ENCODE measurements at regions not wholly inside any gene's neighbourhood (a gene's known extent, or its start where the extent isn't known, plus 50 kb on each side); places are given as distances from the start of the nearest gene placed in this dataset.

DNA sequence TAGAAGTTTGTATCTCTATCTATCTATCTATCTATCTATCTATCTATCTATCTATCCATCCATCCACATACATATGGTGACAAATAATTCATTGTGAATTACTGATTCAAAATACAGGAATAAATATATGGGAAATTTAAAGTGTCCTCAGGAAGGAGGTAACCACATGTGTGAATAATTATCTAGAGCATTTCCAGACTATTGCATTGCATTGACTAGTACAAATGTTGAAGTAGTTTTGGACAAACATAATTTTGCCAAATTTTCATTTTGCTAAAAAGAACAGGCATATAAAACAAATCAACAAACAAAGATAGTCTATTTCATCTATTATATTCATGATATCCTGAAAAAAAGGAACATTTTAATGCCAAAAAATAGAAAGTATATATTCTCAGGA is 192.7 kb downstream of the UTRN start:
- TF ChIP-seq ZFX (IDR thresholded peaks at IDR 0.05), result no peak

DNA sequence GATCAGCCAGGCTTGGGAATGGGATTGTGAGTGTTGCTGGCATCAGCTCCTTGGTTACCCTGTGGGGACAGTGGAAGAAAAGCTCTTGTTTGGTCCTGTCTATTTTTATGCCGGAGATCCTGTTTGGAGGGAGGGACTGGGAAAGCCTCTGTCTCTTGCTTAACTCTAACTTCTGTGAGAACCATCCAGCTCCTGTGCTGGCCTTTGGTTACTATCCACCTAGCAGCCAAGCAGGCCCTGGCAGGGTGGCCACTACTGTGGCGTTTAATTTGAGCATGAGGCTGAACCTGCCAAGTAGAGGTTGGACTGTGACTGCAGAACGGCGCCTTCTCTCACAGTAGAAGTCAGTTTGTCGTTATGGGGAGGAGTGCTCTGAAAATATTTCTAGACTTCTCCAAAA is 193.3 kb downstream of the UTRN start:
- no peak overlapping the region for H3K27ac ChIP-seq
- no peak for TF ChIP-seq ZFX (IDR thresholded peaks at IDR 0.05)
- TF ChIP-seq, protein P1, sequence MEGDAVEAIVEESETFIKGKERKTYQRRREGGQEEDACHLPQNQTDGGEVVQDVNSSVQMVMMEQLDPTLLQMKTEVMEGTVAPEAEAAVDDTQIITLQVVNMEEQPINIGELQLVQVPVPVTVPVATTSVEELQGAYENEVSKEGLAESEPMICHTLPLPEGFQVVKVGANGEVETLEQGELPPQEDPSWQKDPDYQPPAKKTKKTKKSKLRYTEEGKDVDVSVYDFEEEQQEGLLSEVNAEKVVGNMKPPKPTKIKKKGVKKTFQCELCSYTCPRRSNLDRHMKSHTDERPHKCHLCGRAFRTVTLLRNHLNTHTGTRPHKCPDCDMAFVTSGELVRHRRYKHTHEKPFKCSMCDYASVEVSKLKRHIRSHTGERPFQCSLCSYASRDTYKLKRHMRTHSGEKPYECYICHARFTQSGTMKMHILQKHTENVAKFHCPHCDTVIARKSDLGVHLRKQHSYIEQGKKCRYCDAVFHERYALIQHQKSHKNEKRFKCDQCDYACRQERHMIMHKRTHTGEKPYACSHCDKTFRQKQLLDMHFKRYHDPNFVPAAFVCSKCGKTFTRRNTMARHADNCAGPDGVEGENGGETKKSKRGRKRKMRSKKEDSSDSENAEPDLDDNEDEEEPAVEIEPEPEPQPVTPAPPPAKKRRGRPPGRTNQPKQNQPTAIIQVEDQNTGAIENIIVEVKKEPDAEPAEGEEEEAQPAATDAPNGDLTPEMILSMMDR (conservative IDR thresholded peaks at IDR 0.05), result no peak

More for the DNA sequence above, 192.7 kb downstream of the UTRN start:
- no peak overlapping the region for H3K27ac ChIP-seq

DNA sequence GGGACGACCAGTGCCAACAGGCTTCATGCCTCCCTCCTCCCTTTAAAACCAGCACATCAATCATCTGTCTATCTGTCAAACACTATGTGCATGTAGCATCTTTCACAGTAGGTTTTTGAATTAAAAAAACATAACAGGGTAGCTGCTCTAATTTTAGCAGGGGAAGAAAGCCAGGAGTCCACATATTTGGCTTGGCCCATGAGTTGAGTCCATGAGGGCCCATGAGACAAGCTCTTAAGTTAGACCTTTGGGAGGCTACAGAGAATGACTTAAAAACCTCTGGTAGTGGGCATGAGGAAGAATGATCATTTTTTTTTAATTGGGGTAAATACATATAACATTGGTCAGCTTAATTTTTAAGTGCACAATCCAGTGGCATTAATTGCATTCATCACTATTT is 194.9 kb downstream of the UTRN start:
- TF ChIP-seq, protein P1 (conservative IDR thresholded peaks at IDR 0.05), result no peak
- no peak for TF ChIP-seq ZFX (IDR thresholded peaks at IDR 0.05)
- no peak overlapping the region for H3K27ac ChIP-seq

DNA sequence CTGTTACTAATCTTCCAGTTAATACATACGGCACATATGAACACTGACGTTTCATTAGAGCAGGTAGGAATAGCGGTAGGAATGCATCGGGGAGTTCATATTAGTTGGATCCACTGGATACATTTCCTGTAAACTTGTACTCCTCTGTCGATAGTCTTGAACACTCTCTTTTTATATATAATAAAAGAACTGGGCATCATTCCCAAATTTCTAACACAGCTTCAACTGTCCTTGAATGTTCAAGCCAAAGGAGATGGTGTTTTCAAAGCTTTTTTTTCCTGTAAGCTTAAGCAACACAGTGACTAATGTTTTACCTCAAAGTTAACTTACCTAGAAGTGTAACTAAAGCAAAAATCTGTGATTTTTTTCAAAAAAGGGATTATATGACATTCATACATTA is 195.3 kb downstream of the UTRN start:
- TF ChIP-seq, protein P1 (conservative IDR thresholded peaks at IDR 0.05), result no peak
- no peak for TF ChIP-seq ZFX (IDR thresholded peaks at IDR 0.05)
- no peak overlapping the region for H3K27ac ChIP-seq

DNA sequence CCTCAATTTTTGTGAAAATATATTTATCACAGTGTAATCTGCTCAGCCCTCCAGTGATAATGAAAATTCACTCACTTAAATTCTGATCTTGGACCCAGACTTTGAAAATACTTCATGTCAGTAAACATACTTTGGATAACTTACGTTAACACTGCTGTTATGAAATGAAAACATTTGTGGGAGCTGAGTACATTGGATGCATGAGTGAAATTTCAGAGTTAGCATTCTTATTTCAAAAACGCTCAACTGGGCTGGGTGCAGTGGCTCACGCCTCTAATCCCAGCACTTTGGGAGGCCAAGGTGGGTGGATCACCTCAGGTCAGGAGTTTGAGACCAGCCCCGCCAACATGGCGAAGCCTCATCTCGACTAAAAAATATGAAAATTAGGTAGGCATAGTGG is 196.4 kb downstream of the UTRN start:
- no peak for TF ChIP-seq ZFX (IDR thresholded peaks at IDR 0.05)
- TF ChIP-seq, protein P1 (conservative IDR thresholded peaks at IDR 0.05), result no peak
- H3K27ac ChIP-seq, result no peak overlapping the region

DNA sequence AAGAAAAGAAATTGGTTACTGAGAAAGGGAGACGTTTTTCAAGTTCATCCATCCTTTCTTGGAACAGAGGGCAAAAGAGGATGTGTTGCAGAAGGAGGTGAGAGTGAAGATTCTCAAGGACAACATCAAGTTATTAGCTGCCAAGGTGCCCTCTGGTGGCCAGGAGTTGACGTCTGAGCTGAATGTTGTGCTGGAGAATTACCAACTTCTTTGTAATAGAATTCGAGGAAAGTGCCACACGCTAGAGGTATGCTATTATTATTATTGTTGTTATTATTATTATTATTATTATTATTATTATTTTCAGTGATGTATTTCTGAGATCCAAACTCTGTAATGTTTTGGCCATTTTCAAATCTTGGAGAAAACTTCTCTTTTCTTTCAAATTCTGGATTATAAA is 197.0 kb downstream of the UTRN start:
- TF ChIP-seq, protein P1 (conservative IDR thresholded peaks at IDR 0.05), result peak; percentile 71
- TF ChIP-seq ZFX (IDR thresholded peaks at IDR 0.05), result no peak
- H3K27ac ChIP-seq, result no peak overlapping the region

DNA sequence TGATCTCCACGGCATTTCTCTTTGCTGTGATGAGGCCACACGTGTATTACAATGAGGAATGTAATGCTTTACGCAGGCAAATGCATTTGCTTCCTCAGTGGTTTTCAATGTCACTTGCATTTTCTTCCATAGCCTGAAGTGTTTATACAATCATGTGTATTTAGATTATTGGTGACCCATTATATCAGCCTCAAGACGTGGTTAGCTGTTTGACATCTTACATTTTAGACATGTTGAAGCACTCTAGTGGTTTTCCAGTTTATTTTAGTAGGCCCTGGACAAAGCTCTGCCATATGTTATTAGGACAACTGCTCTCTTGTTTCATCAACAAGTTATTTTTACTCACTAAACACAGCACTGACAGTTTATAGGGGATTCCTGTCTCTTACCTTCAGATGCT is 200.4 kb downstream of the UTRN start:
- no peak overlapping the region for H3K27ac ChIP-seq
- no peak for TF ChIP-seq ZFX (IDR thresholded peaks at IDR 0.05)
- TF ChIP-seq, protein P1 (conservative IDR thresholded peaks at IDR 0.05), result no peak

DNA sequence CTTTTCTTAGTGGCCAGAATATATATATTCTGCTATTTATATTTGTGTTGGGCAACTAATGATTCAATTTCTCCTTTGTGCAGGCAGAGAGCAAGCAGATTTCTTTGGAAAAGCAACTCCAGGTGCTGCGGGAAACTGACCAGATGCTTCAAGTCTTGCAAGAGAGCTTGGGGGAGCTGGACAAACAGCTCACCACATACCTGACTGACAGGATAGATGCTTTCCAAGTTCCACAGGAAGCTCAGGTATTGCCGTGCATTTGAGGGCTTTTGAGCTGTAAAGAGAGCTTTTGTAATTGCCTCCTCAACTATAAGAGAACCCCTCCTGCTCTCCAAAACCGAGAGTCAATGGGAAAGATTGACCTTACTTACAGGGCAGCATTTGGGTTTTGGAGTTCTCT is 203.5 kb downstream of the UTRN start:
- TF ChIP-seq, protein P1 (conservative IDR thresholded peaks at IDR 0.05), result no peak
- no peak for TF ChIP-seq ZFX (IDR thresholded peaks at IDR 0.05)
- H3K27ac ChIP-seq, result no peak overlapping the region

All from C4-2B (cell line).